ENCODE measurements at regions not wholly inside any gene's neighbourhood (a gene's known extent, or its start where the extent isn't known, plus 50 kb on each side); places are given as distances from the start of the nearest gene placed in this dataset.

DNA sequence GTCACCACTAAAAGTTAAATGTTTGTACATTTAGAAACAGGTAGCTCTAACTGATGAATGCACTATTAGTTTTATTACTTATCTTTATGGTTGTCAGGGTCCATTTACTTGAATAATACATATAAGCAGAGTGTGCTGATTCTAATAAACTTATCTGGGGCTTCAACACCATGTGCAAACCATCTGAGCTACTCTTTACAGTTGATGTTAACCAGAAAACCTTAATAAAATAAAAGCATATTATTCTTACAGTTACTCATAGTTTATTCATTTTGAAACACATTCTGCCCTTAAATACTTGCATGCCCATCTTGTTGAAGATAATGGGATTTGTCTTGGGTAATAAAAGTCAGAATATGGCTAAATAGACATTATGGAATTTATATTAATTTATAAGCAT is 1042.2 kb downstream of the EPHA7 start:
- H3K4me3 ChIP-seq (replicated peaks; ENCODE audit: low read depth, low read length): no peak overlapping the region
- H3K27me3 ChIP-seq (replicated peaks; ENCODE audit: control insufficient read depth, insufficient read depth, low read length): no peaks in the 10 kb centered on the region
- DNase-seq (ENCODE audit: extremely low read depth, insufficient read length): no peak
- H3K36me3 ChIP-seq (ENCODE audit: control insufficient read depth, insufficient read depth, low read length): no peaks in the 10 kb centered on the region
- no peak for TF ChIP-seq CTCF (IDR thresholded peaks at IDR 0.05; ENCODE audit: insufficient read depth, low read length, poor library complexity, severe bottlenecking)

DNA sequence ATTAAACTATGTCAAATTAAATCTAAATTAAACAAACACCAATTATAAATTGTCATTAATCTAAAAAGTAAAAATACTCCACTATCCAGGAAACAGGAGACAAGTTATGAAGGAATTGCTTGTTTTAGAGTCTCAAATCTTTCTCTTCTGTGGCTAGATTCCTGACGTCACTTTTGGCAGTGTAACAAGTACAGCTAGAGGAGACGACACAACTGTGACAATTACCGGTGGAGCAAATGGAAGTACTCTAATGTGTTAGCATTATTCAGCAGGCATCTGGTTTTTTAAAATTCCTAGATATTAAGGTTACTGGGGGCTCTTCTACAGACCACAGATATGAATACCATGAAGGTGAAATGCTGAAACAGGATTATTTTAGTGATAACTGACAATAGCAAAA is 1042.7 kb downstream of the EPHA7 start:
- TF ChIP-seq CTCF (IDR thresholded peaks at IDR 0.05; ENCODE audit: insufficient read depth, low read length, poor library complexity, severe bottlenecking): no peak
- no peak for DNase-seq (ENCODE audit: extremely low read depth, insufficient read length)
- Histone ChIP-seq H3K4me3 (replicated peaks; ENCODE audit: low read depth, low read length) (no peak overlapping the region), H3K36me3 (ENCODE audit: control insufficient read depth, insufficient read depth, low read length) (no peaks in the 10 kb centered on the region), H3K27me3 (replicated peaks; ENCODE audit: control insufficient read depth, insufficient read depth, low read length) (no peaks in the 10 kb centered on the region)

DNA sequence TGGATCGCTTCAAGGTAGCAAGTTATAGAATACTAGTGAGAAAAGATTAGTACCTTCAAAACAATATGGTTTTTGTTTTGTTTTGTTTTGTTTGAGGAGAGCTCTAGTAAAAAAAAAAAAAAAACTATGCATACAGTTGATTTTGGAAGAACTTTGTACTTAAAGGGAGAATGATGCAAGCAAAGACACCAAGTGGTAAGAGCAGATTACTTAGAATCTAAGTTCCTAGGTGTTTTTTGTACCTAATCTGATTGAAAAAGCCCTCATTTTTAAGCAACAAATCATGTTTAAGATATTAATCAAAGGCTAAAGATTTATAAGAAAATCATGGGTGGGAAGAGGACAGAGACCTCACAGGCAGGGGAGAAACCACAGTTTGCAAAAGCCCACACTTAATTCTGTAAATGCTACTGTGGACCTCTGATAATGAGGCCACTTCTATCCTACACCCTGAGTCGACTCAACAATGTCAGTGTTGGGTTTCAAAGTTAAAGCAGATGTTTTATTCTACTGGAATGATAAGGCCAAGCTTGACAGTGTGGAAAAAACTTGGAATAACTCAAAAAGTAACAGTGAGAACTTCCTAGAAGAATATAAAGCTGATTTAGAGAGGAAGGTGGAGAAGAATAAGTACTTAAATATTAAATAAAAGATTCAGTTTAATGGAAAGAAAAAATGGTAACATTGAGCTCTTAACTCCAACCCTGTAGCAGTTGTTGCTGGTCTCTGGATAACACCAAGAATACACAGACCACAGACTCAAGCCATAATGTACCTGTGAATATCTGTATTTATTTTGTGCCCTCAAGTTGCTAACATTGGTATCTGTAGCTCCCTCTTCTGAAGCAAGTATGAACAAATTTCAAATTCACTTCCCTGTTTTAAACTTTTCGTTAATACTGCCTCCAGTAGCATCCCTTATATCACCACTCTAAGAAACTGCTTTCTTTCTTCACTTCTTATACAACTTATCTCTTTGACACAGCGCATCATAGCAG is 1047.8 kb downstream of the EPHA7 start:
- DNase-seq (ENCODE audit: extremely low read depth, insufficient read length): no peak
- Histone ChIP-seq H3K27me3 (replicated peaks; ENCODE audit: control insufficient read depth, insufficient read depth, low read length) (no peaks in the 10 kb centered on the region), H3K36me3 (ENCODE audit: control insufficient read depth, insufficient read depth, low read length) (no peaks in the 10 kb centered on the region), H3K4me3 (replicated peaks; ENCODE audit: low read depth, low read length) (no peak overlapping the region)
- no peak for TF ChIP-seq CTCF (IDR thresholded peaks at IDR 0.05; ENCODE audit: insufficient read depth, low read length, poor library complexity, severe bottlenecking)

GRCh38 chr6:92369309-92369708 is 1050.0 kb downstream of the EPHA7 start:
- no peak for TF ChIP-seq CTCF (IDR thresholded peaks at IDR 0.05; ENCODE audit: insufficient read depth, low read length, poor library complexity, severe bottlenecking)
- H3K4me3 ChIP-seq (replicated peaks; ENCODE audit: low read depth, low read length): no peak overlapping the region
- H3K27me3 ChIP-seq (replicated peaks; ENCODE audit: control insufficient read depth, insufficient read depth, low read length): no peaks in the 10 kb centered on the region
- no peak for DNase-seq (ENCODE audit: extremely low read depth, insufficient read length)
- H3K36me3 ChIP-seq (ENCODE audit: control insufficient read depth, insufficient read depth, low read length): no peaks in the 10 kb centered on the region

- no peak for DNase-seq (ENCODE audit: extremely low read depth, insufficient read length)
- Histone ChIP-seq H3K4me3 (replicated peaks; ENCODE audit: low read depth, low read length) (no peak overlapping the region), H3K36me3 (ENCODE audit: control insufficient read depth, insufficient read depth, low read length) (no peaks in the 10 kb centered on the region), H3K27me3 (replicated peaks; ENCODE audit: control insufficient read depth, insufficient read depth, low read length) (no peaks in the 10 kb centered on the region)
- TF ChIP-seq CTCF (IDR thresholded peaks at IDR 0.05; ENCODE audit: insufficient read depth, low read length, poor library complexity, severe bottlenecking): no peak
Measured at GRCh38 chr6:92364948-92365541, 1054.3 kb downstream of the EPHA7 start.
